Smooth muscle cell (in vitro differentiated cells): ENCODE measurements at regions not wholly inside any gene's neighbourhood (a gene's known extent, or its start where the extent isn't known, plus 50 kb on each side); places are given as distances from the start of the nearest gene placed in this dataset.

Experiments
- DNase-seq: peaks from one replicate; lab custom pipeline; 2025; ENCODE audit not compliant: unreplicated experiment; lab: John Stamatoyannopoulos, UW
- H2AFZ ChIP-seq: fragments of 200-600 bp; sonication (generic); 2 replicates; pipeline ENCODE4 v1.6.0; 2016; ENCODE audit warnings: antibody characterized with exemption, low read depth, mild to moderate bottlenecking
- H3F3A ChIP-seq: fragments of 200-600 bp; sonication (generic); 2 replicates; pipeline ENCODE4 v1.6.0; 2017; ENCODE audit warnings: antibody characterized with exemption, low read depth
- H3K27ac ChIP-seq: fragments of 200-600 bp; sonication (generic); 2 replicates; pipeline ENCODE4 v1.5.1; 2016; ENCODE audit warnings: low read depth, mild to moderate bottlenecking
- H3K27me3 ChIP-seq: fragments of 200-600 bp; sonication (generic); 2 replicates; pipeline ENCODE4 v1.6.1; 2016; ENCODE audit warnings: low read depth, mild to moderate bottlenecking
- H3K36me3 ChIP-seq: fragments of 200-600 bp; sonication (generic); 2 replicates; pipeline ENCODE4 v1.5.1; 2016; ENCODE audit warnings: low read depth
- H3K4me1 ChIP-seq: fragments of 200-600 bp; sonication (generic); 2 replicates; pipeline ENCODE4 v1.5.1; 2016; ENCODE audit warnings: low read depth
- H3K4me2 ChIP-seq: fragments of 200-600 bp; sonication (generic); 2 replicates; pipeline ENCODE4 v1.6.0; 2016; ENCODE audit warnings: mild to moderate bottlenecking
- H3K4me3 ChIP-seq: fragments of 200-600 bp; sonication (generic); 2 replicates; pipeline ENCODE4 v1.5.1; 2016; ENCODE audit warnings: mild to moderate bottlenecking
- H3K79me2 ChIP-seq: fragments of 200-600 bp; sonication (generic); 2 replicates; pipeline ENCODE4 v1.6.0; 2016; ENCODE audit warnings: low read depth, mild to moderate bottlenecking
- H3K9ac ChIP-seq: fragments of 200-600 bp; sonication (generic); 2 replicates; pipeline ENCODE4 v1.6.0; 2016; ENCODE audit warnings: low read depth
- H3K9me3 ChIP-seq: fragments of 200-600 bp; sonication (generic); replicated peaks from 2 replicates; pipeline ENCODE4 v1.5.1; 2016; ENCODE audit warnings: low read depth
- H4K20me1 ChIP-seq: fragments of 200-600 bp; sonication (generic); 2 replicates; pipeline ENCODE4 v1.6.0; 2016; ENCODE audit warnings: low read depth
- CTCF ChIP-seq: fragments of 200-600 bp; sonication (generic); IDR thresholded peaks from 2 replicates; pipeline ENCODE4 v1.5.1; 2017; ENCODE audit warnings: borderline replicate concordance, mild to moderate bottlenecking, antibody characterized with exemption; ENCODE audit not compliant: insufficient read depth, poor library complexity, severe bottlenecking
- WGBS: methylation state at CpG from one replicate; pipeline ENCODE4 v1.1.7; 2016; ENCODE audit warnings: low lambda C conversion rate; 5-methylcytosine and 5-hydroxymethylcytosine counted together

GRCh38 chr2:152867397-152867796, 149.0 kb downstream of the ARL6IP6 start:
- Histone ChIP-seq H4K20me1 (no peaks in the 10 kb centered on the region), H3K79me2 (no peaks in the 10 kb centered on the region), H3K4me2 (no peak overlapping the region), H3K36me3 (no peaks in the 10 kb centered on the region), H3F3A (no peaks in the 10 kb centered on the region), H2AFZ (no peak overlapping the region), H3K9me3 (no peaks in the 10 kb centered on the region), H3K4me3 (no peak overlapping the region), H3K4me1 (no peaks in the 10 kb centered on the region), H3K27me3 (no peaks in the 10 kb centered on the region), H3K9ac (no peak overlapping the region), H3K27ac (no peak overlapping the region)
- TF ChIP-seq CTCF, result no peak
- 96% methylated on average over 3 of the region's 3 CpGs for WGBS
- DNase-seq, result no peak

GRCh38 chr2:152864601-152865149, 146.3 kb downstream of the ARL6IP6 start:
- no peak for TF ChIP-seq CTCF
- WGBS, result 38% methylated on average over 5 of the region's 5 CpGs
- Histone ChIP-seq H4K20me1 (no peaks in the 10 kb centered on the region), H3K79me2 (no peaks in the 10 kb centered on the region), H3K36me3 (no peaks in the 10 kb centered on the region), H3K27me3 (no peaks in the 10 kb centered on the region), H3F3A (no peaks in the 10 kb centered on the region), H3K9ac (no peak overlapping the region), H2AFZ (peak overlapping the region; percentile 40), H3K27ac (peak overlapping the region; percentile 56), H3K9me3 (no peaks in the 10 kb centered on the region), H3K4me1 (no peaks in the 10 kb centered on the region), H3K4me3 (no peak overlapping the region), H3K4me2 (peak overlapping the region; percentile 58)
- DNase-seq, result no peak

GRCh38 chr2:152863826-152864225, 145.4 kb downstream of the ARL6IP6 start:
- no peak overlapping the region for H2AFZ ChIP-seq

More at GRCh38 chr2:152863826-152864225, 145.4 kb downstream of the ARL6IP6 start:
- Histone ChIP-seq H4K20me1 (no peaks in the 10 kb centered on the region), H3K9me3 (no peaks in the 10 kb centered on the region), H3F3A (no peaks in the 10 kb centered on the region), H3K4me3 (no peak overlapping the region), H3K27me3 (no peaks in the 10 kb centered on the region), H3K9ac (no peak overlapping the region), H3K79me2 (no peaks in the 10 kb centered on the region), H3K36me3 (no peaks in the 10 kb centered on the region), H3K27ac (no peak overlapping the region), H3K4me2 (no peak overlapping the region), H3K4me1 (no peaks in the 10 kb centered on the region)
- TF ChIP-seq CTCF, result no peak
- no peak for DNase-seq
- WGBS, result 90% methylated on average over 1 of the region's 1 CpG
